Thoracic aorta (tissue), 2 donors: ENCODE measurements at regions not wholly inside any gene's neighbourhood (a gene's known extent, or its start where the extent isn't known, plus 50 kb on each side); places are given as distances from the start of the nearest gene placed in this dataset.

Experiments used
- ATAC-seq: fragments of 150-250 bp; one replicate; pipeline ENCODE4 v1.8.0; 2017; ENCODE audit warnings: low read depth; ENCODE audit not compliant: insufficient number of reproducible peaks, low FRiP score
- DNase-seq: peaks from one replicate; pipeline ENCODE4 v3.0.0-alpha.2; 2020; ENCODE audit warnings: low spot score
- H3K27ac ChIP-seq, 2 donors: fragments of 200-600 bp; sonication (generic); 1 replicate in 1 of 2; 2 replicates in 1 of 2; pipeline ENCODE4 v1.5.1; 2016; ENCODE audit warnings: mild to moderate bottlenecking in 2 of 2, moderate library complexity in 2 of 2
- H3K27me3 ChIP-seq: fragments of 200-600 bp; sonication (generic); replicated peaks from 2 replicates; pipeline ENCODE4 v1.6.0; 2016; ENCODE audit warnings: mild to moderate bottlenecking; ENCODE audit not compliant: insufficient read depth
- H3K36me3 ChIP-seq: fragments of 200-600 bp; sonication (generic); one replicate; pipeline ENCODE4 v1.5.1; 2016
- H3K4me1 ChIP-seq, 2 donors: fragments of 200-600 bp; sonication (generic); 1 replicate in 1 of 2; 2 replicates in 1 of 2; pipeline versions ENCODE4 v1.5.1 to v1.6.0; 2016; ENCODE audit warnings: low read depth in 2 of 2, mild to moderate bottlenecking in 1 of 2; ENCODE audit not compliant: control insufficient read depth in 1 of 2
- H3K4me3 ChIP-seq: fragments of 200-600 bp; sonication (generic); 2 replicates; pipeline ENCODE4 v1.5.1; 2016; ENCODE audit warnings: mild to moderate bottlenecking
- H3K9me3 ChIP-seq: fragments of 200-600 bp; sonication (generic); 2 replicates; pipeline ENCODE4 v1.5.1; 2016
- TF ChIP-seq, protein P1 (sequence below): fragments of 200-600 bp; sonication (generic); IDR thresholded peaks from one replicate; pipeline ENCODE4 v1.5.1; 2019; ENCODE audit warnings: antibody characterized with exemption

DNA sequence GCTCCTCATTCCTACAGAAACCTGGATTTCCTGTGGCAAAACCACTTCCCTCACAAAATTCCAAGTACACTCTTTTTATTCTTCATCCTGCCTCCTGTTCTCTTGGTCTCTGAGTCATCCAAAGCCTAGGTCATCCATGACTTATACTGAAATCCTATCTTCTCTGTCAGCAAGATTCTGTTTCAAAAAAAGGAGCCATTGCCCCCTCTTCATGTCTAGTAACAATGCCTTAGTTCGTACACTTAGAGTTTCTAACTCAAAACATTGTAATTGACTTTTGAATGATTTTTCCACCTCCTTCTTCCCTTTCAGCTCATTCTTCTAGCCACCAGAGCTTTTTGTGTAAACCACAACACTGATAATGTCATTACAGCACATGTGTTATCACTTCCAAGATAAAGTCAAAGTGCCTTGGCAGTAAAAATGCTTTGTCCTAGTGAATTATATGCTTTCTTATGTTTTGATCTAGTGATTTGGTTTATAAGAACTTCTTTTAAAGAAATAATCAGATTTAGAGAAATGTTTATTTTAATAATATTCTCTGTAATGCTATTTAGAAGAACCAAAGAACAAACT is 256.5 kb upstream of the NECTIN3 start:
- no peaks in the 10 kb centered on the region for H3K4me1 ChIP-seq
- H3K4me3 ChIP-seq, result no peak overlapping the region
- H3K9me3 ChIP-seq, result no peaks in the 10 kb centered on the region
- no peak for DNase-seq
- TF ChIP-seq, protein P1, sequence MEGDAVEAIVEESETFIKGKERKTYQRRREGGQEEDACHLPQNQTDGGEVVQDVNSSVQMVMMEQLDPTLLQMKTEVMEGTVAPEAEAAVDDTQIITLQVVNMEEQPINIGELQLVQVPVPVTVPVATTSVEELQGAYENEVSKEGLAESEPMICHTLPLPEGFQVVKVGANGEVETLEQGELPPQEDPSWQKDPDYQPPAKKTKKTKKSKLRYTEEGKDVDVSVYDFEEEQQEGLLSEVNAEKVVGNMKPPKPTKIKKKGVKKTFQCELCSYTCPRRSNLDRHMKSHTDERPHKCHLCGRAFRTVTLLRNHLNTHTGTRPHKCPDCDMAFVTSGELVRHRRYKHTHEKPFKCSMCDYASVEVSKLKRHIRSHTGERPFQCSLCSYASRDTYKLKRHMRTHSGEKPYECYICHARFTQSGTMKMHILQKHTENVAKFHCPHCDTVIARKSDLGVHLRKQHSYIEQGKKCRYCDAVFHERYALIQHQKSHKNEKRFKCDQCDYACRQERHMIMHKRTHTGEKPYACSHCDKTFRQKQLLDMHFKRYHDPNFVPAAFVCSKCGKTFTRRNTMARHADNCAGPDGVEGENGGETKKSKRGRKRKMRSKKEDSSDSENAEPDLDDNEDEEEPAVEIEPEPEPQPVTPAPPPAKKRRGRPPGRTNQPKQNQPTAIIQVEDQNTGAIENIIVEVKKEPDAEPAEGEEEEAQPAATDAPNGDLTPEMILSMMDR, result no peak
- no peak overlapping the region for H3K27ac ChIP-seq
- H3K27me3 ChIP-seq, result no peaks in the 10 kb centered on the region
- ATAC-seq, result no peak
- no peaks in the 10 kb centered on the region for H3K36me3 ChIP-seq

DNA sequence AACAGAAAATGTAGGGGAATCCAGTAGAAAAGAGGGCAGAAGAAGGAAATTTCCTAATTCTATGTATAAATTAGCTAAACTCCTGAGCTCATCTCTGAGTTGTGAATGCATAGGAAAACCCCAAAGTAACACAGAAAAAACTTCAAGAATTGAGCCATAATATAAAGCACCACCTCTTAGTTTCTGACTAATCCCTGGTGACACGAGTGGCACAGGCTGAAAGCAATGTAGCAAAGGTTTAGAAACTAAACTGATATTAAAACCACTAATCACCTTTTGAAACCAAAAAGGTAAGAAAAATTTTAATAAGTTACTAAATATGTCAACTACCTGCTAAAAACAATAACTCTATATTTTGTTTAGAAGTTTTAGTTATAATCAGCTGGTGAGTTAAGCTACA is 255.6 kb upstream of the NECTIN3 start:
- ATAC-seq (no peak), DNase-seq (no peak)
- no peak overlapping the region for H3K27ac ChIP-seq
- H3K4me3 ChIP-seq, result no peak overlapping the region
- TF ChIP-seq, protein P1, result no peak
- H3K27me3 ChIP-seq, result no peaks in the 10 kb centered on the region
- H3K9me3 ChIP-seq, result no peaks in the 10 kb centered on the region
- H3K36me3 ChIP-seq, result no peaks in the 10 kb centered on the region
- H3K4me1 ChIP-seq, result no peaks in the 10 kb centered on the region

DNA sequence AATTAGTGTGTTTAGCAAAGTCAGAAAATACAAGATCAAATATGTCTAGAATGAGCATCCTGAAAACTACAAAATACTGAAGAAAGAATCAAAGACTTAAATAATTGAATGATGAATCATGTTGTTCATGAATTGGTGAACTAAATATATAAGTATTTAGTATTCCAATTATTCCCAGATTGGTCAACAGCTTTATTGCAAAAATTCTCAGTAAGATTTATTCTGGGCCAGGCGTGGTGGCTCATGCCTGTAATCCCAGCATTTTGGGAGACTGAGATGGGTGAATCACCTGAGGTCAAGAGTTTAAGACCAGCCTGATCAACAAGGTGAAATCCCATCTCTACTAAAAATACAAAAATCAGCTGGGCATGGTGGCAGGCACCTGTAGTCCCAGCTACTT is 250.0 kb upstream of the NECTIN3 start:
- TF ChIP-seq, protein P1, result no peak
- Histone ChIP-seq H3K9me3 (no peaks in the 10 kb centered on the region), H3K4me1 (no peaks in the 10 kb centered on the region), H3K36me3 (no peaks in the 10 kb centered on the region), H3K27me3 (no peaks in the 10 kb centered on the region), H3K27ac (no peak overlapping the region), H3K4me3 (no peak overlapping the region)
- ATAC-seq, result no peak
- DNase-seq, result no peak

DNA sequence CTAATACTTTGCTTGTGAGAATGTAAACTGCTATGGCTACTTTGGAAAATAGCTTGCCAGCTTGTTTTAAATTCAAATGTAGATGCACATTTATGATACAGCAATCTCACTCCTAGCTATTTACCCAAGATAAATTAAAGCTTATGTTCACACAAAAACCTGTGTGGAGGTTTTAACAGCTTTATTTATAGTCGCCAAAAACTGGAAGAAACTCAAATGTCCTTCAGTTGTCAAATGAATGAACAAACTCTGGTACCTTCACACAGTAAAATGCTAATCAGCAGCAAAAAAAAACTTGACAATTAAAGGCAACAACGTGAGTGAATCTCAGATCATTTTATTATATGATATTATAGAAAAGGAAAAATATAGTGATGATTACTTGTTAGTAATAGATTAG is 248.6 kb upstream of the NECTIN3 start:
- no peaks in the 10 kb centered on the region for H3K9me3 ChIP-seq
- TF ChIP-seq, protein P1, result no peak
- H3K36me3 ChIP-seq, result no peaks in the 10 kb centered on the region
- no peak overlapping the region for H3K4me3 ChIP-seq
- H3K4me1 ChIP-seq, result no peaks in the 10 kb centered on the region
- no peaks in the 10 kb centered on the region for H3K27me3 ChIP-seq
- no peak overlapping the region for H3K27ac ChIP-seq
- no peak for DNase-seq
- ATAC-seq, result no peak

DNA sequence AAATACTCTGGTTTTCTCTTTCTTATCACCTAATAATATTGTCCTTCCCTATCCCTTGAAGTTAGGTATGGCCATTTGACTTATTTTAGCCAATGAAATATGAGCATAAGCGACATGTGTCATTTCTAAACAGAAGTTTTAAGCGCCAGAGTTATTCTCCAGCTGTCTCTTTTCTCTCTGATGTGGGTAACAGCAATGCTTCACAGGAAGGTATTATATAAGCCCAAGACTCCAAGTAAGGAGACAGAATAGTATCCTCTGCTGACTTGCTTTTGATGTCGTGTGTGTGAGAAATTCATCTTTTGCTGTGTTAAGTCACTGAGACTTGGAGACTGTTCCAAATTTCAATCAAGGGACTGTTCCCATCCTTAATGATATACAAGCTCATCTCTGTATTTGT is 224.6 kb upstream of the NECTIN3 start:
- ATAC-seq (no peak), DNase-seq (no peak)
- TF ChIP-seq, protein P1, result no peak
- no peaks in the 10 kb centered on the region for H3K36me3 ChIP-seq
- H3K27me3 ChIP-seq, result no peaks in the 10 kb centered on the region
- no peak overlapping the region for H3K4me3 ChIP-seq
- H3K9me3 ChIP-seq, result no peaks in the 10 kb centered on the region
- no peaks in the 10 kb centered on the region for H3K4me1 ChIP-seq
- no peak overlapping the region for H3K27ac ChIP-seq
